HCT116 (cell line): ENCODE measurements at regions not wholly inside any gene's neighbourhood (a gene's known extent, or its start where the extent isn't known, plus 50 kb on each side); places are given as distances from the start of the nearest gene placed in this dataset.

ENCODE experiments used
- ATAC-seq: fragments of 200-7000 bp; cut with Tn5 transposase; 2 replicates; pipeline ENCODE4 v1.9.1; 2020; ENCODE audit warnings: mild to moderate bottlenecking, moderate library complexity
- BruUV-seq: library from RNA; stranded (reverse); fragments of 400-500 nt; replicated peaks from 2 replicates; lab custom pipeline; 2021; lab: Mats Ljungman, UMichigan
- CTCF ChIA-PET: fragments of 300-600 bp; sonication (Branson Sonifier 250); formaldehyde crosslinking; loops from one replicate; lab custom pipeline; 2021; ENCODE audit warnings: antibody characterized with exemption; lab: Charles Lee
- POLR2A ChIA-PET: fragments of 300-600, 350-600 bp; sonication (Branson Sonifier 250); formaldehyde crosslinking; loops from one replicate; lab custom pipeline; 2021; ENCODE audit warnings: antibody characterized with exemption; lab: Charles Lee
- RAD21 ChIA-PET, 2 experiments: fragments of 300-600 bp; sonication (Branson Sonifier 250); formaldehyde crosslinking; loops; one replicate each; lab custom pipeline; 2023; ENCODE audit warnings: low total read pairs in 2 of 2; ENCODE audit not compliant: uncharacterized antibody in 2 of 2, unreplicated experiment in 2 of 2, low non-redundant PET in 1 of 2; lab: Charles Lee
- DNase-seq: peaks from one replicate; pipeline ENCODE4 v3.0.0-alpha.2; 2010; ENCODE audit warnings: low read depth, low spot score
- H2AFZ ChIP-seq: fragments of 200-600 bp; shearing (Covaris generic), sonication (generic); 2 replicates; pipeline ENCODE4 v1.6.1; 2017; ENCODE audit warnings: low read depth, mixed run types, mixed read lengths, antibody characterized with exemption, low read length; ENCODE audit not compliant: poor library complexity, severe bottlenecking
- H3K27ac ChIP-seq: 2 replicates; pipeline ENCODE4 v1.5.1; 2012; ENCODE audit warnings: low read depth, low read length
- H3K27me3 ChIP-seq: fragments of 200-600 bp; sonication (generic); 2 replicates; pipeline ENCODE4 v1.6.1; 2016; ENCODE audit warnings: mixed run types, low read length, mixed read lengths; ENCODE audit not compliant: insufficient read depth
- H3K36me3 ChIP-seq, 2 experiments: fragments of 200-500 bp in 1 of 2; fragments of 200-600 bp in 1 of 2; sonication (Bioruptor generic) in 1 of 2; sonication (generic) in 1 of 2; 2 replicates each; pipeline versions ENCODE4 v1.5.1 to v1.6.1; 2014 to 2016; ENCODE audit warnings: low read length in 2 of 2, inconsistent platforms in 1 of 2, mixed read lengths in 1 of 2, mixed run types in 1 of 2; ENCODE audit not compliant: insufficient read depth in 2 of 2, control insufficient read depth in 1 of 2
- H3K4me1 ChIP-seq, 2 experiments: fragments of 200-600 bp in 1 of 2; sonication (generic) in 1 of 2; 2 replicates each; pipeline versions ENCODE4 v1.5.1 to v1.6.1; 2012 to 2017; ENCODE audit warnings: low read length in 2 of 2, inconsistent platforms in 1 of 2, mild to moderate bottlenecking in 1 of 2, mixed read lengths in 1 of 2, mixed run types in 1 of 2, moderate library complexity in 1 of 2; ENCODE audit not compliant: insufficient read depth in 2 of 2, control insufficient read depth in 1 of 2
- H3K4me2 ChIP-seq: fragments of 200-600 bp; sonication (generic); 2 replicates; pipeline ENCODE4 v1.6.1; 2017; ENCODE audit warnings: mixed run types, low read length, mixed read lengths
- H3K4me3 ChIP-seq, 2 experiments: fragments of 200-600 bp in 1 of 2; sonication (generic) in 1 of 2; replicated peaks in 1 of 2; 2 replicates each; pipeline ENCODE4 v1.5.1; 2011 to 2016; ENCODE audit warnings: low read length in 2 of 2, control low read depth in 1 of 2, low read depth in 1 of 2, mild to moderate bottlenecking in 1 of 2, mixed read lengths in 1 of 2, mixed run types in 1 of 2
- H3K79me2 ChIP-seq: fragments of 200-600 bp; sonication (generic); 2 replicates; pipeline ENCODE4 v1.6.1; 2017; ENCODE audit warnings: mild to moderate bottlenecking, mixed run types, low read length, moderate library complexity, mixed read lengths; ENCODE audit not compliant: insufficient read depth
- H3K9ac ChIP-seq: fragments of 200-600 bp; sonication (generic); 2 replicates; pipeline ENCODE4 v1.6.1; 2016; ENCODE audit warnings: low read length, mixed read lengths
- H3K9me2 ChIP-seq: fragments of 200-600 bp; sonication (generic), shearing (Covaris generic); 2 replicates; pipeline ENCODE4 v1.6.1; 2017; ENCODE audit warnings: mixed run types, mild to moderate bottlenecking, moderate library complexity; ENCODE audit not compliant: insufficient read depth
- H3K9me3 ChIP-seq, 2 experiments: fragments of 200-500 bp in 1 of 2; fragments of 200-600 bp in 1 of 2; sonication (Bioruptor generic) in 1 of 2; sonication (generic) in 1 of 2; 2 replicates each; pipeline ENCODE4 v1.6.1; 2014 to 2017; ENCODE audit warnings: low read length in 2 of 2, mixed read lengths in 2 of 2, inconsistent platforms in 1 of 2, low read depth in 1 of 2, mild to moderate bottlenecking in 1 of 2, mixed run types in 1 of 2, moderate library complexity in 1 of 2; ENCODE audit not compliant: control insufficient read depth in 1 of 2, insufficient read depth in 1 of 2
- H4K20me1 ChIP-seq: fragments of 200-600 bp; sonication (generic), shearing (Covaris generic); 2 replicates; pipeline ENCODE4 v1.6.1; 2017; ENCODE audit warnings: mixed run types, mild to moderate bottlenecking, moderate library complexity; ENCODE audit not compliant: insufficient read depth
- CBX3 ChIP-seq: IDR thresholded peaks from 2 replicates; pipeline ENCODE4 v1.6.1; 2012; ENCODE audit warnings: low read depth
- CEBPB ChIP-seq: IDR thresholded peaks from 2 replicates; pipeline ENCODE4 v1.6.1; 2012; ENCODE audit warnings: low read depth
- EGR1 ChIP-seq: IDR thresholded peaks from 2 replicates; pipeline ENCODE4 v1.6.1; 2012; ENCODE audit warnings: low read depth
- ELF1 ChIP-seq: IDR thresholded peaks from 2 replicates; pipeline ENCODE4 v1.6.1; 2012; ENCODE audit warnings: low read depth, borderline replicate concordance
- EZH2 ChIP-seq: fragments of 200-600 bp; sonication (generic); IDR thresholded peaks from 2 replicates; pipeline ENCODE4 v1.6.1; 2017; ENCODE audit warnings: antibody characterized with exemption, mixed run types
- EZH2phosphoT487 ChIP-seq: fragments of 200-600 bp; IDR thresholded peaks from 2 replicates; pipeline ENCODE4 v1.6.1; 2018; ENCODE audit warnings: antibody characterized with exemption, borderline replicate concordance
- FOSL1 ChIP-seq: IDR thresholded peaks from 2 replicates; pipeline ENCODE4 v1.6.1; 2012; ENCODE audit warnings: low read depth
- JUND ChIP-seq: IDR thresholded peaks from 2 replicates; pipeline ENCODE4 v1.6.1; 2012
- MAX ChIP-seq: IDR thresholded peaks from 2 replicates; pipeline ENCODE4 v1.6.1; 2012
- POLR2A ChIP-seq: IDR thresholded peaks from 2 replicates; pipeline ENCODE4 v1.7.0; 2011; ENCODE audit warnings: borderline replicate concordance; ENCODE audit not compliant: insufficient read depth, insufficient read length; ENCODE audit errors: extremely low read depth
- RAD21 ChIP-seq: IDR thresholded peaks from 2 replicates; pipeline ENCODE4 v1.6.1; 2012; ENCODE audit warnings: low read depth, mild to moderate bottlenecking
- SP1 ChIP-seq: IDR thresholded peaks from 2 replicates; pipeline ENCODE4 v1.6.1; 2012; ENCODE audit warnings: low read depth
- SRF ChIP-seq: IDR thresholded peaks from 2 replicates; pipeline ENCODE4 v1.6.1; 2012; ENCODE audit warnings: low read depth
- TCF7L2 ChIP-seq: IDR thresholded peaks from 2 replicates; pipeline ENCODE4 v1.7.0; 2011; ENCODE audit warnings: borderline replicate concordance, inconsistent platforms; ENCODE audit not compliant: insufficient read depth, insufficient read length; ENCODE audit errors: extremely low read depth
- YY1 ChIP-seq: IDR thresholded peaks from 2 replicates; pipeline ENCODE4 v1.6.1; 2011; ENCODE audit warnings: low read length, low read depth, moderate library complexity, mild to moderate bottlenecking; ENCODE audit not compliant: insufficient replicate concordance; ENCODE audit errors: extremely low read depth
- ZFX ChIP-seq: fragments of 450-650 bp; IDR thresholded peaks from 2 replicates; pipeline ENCODE4 v1.6.1; 2017
- ZNF274 ChIP-seq: fragments of 200-500 bp; sonication (Bioruptor generic); IDR thresholded peaks from 2 replicates; pipeline ENCODE4 v1.6.1; 2014; ENCODE audit warnings: mild to moderate bottlenecking, low read depth, low read length, inconsistent platforms
- intact Hi-C: fragments of 100-400 bp; cut with micrococcal nuclease; formaldehyde crosslinking; loops from 2 replicates; pipeline ENCODE4 v1.10.0; 2022
- TF ChIP-seq, protein P1 (sequence below): IDR thresholded peaks from 2 replicates; pipeline ENCODE4 v1.6.1; 2012; ENCODE audit warnings: low read depth
- TF ChIP-seq, protein P2 (sequence below): IDR thresholded peaks from 2 replicates; pipeline ENCODE4 v1.6.1; 2012

GRCh38 chr13:69450245-69450644 is 657.4 kb upstream of the ATXN8OS start:
- H3K27ac ChIP-seq: no peak overlapping the region
- no peak overlapping the region for H3K4me3 ChIP-seq
- ATAC-seq (no peak), DNase-seq (no peak)
- H3K27me3 ChIP-seq: no peaks in the 10 kb centered on the region
- no peaks in the 10 kb centered on the region for H4K20me1 ChIP-seq
- POLR2A ChIA-PET: no interaction called here
- intact Hi-C loops: no loop called here
- H3K4me2 ChIP-seq: no peak overlapping the region
- CTCF ChIA-PET: no interaction called here
- H3K4me1 ChIP-seq: no peaks in the 10 kb centered on the region
- H3K9ac ChIP-seq: no peak overlapping the region
- no peaks in the 10 kb centered on the region for H3K9me2 ChIP-seq
- no peaks in the 10 kb centered on the region for H3K79me2 ChIP-seq
- RAD21 ChIA-PET: no interaction called here
- H3K9me3 ChIP-seq: no peaks in the 10 kb centered on the region
- TF ChIP-seq RAD21: no peak
- TF ChIP-seq ELF1: no peak
- no peak for TF ChIP-seq CEBPB
- TF ChIP-seq YY1: no peak
- TF ChIP-seq TCF7L2: no peak
- no peak for TF ChIP-seq SRF
- TF ChIP-seq JUND: no peak
- TF ChIP-seq, protein P1, sequence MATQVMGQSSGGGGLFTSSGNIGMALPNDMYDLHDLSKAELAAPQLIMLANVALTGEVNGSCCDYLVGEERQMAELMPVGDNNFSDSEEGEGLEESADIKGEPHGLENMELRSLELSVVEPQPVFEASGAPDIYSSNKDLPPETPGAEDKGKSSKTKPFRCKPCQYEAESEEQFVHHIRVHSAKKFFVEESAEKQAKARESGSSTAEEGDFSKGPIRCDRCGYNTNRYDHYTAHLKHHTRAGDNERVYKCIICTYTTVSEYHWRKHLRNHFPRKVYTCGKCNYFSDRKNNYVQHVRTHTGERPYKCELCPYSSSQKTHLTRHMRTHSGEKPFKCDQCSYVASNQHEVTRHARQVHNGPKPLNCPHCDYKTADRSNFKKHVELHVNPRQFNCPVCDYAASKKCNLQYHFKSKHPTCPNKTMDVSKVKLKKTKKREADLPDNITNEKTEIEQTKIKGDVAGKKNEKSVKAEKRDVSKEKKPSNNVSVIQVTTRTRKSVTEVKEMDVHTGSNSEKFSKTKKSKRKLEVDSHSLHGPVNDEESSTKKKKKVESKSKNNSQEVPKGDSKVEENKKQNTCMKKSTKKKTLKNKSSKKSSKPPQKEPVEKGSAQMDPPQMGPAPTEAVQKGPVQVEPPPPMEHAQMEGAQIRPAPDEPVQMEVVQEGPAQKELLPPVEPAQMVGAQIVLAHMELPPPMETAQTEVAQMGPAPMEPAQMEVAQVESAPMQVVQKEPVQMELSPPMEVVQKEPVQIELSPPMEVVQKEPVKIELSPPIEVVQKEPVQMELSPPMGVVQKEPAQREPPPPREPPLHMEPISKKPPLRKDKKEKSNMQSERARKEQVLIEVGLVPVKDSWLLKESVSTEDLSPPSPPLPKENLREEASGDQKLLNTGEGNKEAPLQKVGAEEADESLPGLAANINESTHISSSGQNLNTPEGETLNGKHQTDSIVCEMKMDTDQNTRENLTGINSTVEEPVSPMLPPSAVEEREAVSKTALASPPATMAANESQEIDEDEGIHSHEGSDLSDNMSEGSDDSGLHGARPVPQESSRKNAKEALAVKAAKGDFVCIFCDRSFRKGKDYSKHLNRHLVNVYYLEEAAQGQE: no peak
- TF ChIP-seq EZH2phosphoT487: no peak
- TF ChIP-seq POLR2A: no peak
- TF ChIP-seq ZFX: no peak
- no peak for TF ChIP-seq CBX3
- no peak for TF ChIP-seq ZNF274
- TF ChIP-seq, protein P2, sequence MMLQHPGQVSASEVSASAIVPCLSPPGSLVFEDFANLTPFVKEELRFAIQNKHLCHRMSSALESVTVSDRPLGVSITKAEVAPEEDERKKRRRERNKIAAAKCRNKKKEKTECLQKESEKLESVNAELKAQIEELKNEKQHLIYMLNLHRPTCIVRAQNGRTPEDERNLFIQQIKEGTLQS: no peak
- TF ChIP-seq EGR1: no peak
- TF ChIP-seq EZH2: no peak
- TF ChIP-seq FOSL1: no peak
- no peak for TF ChIP-seq SP1
- no peak for TF ChIP-seq MAX
- no peaks in the 10 kb centered on the region for H3K36me3 ChIP-seq
- H2AFZ ChIP-seq: no peak overlapping the region
- no TSS peak for BruUV-seq
